Activated naive CD8-positive, alpha-beta T cell treated with anti-CD3 and anti-CD28 coated beads, Interleukin-2, amount 10 ng/mL, durations not matched to agents 7 days and 5 days (primary cell): ENCODE measurements at regions not wholly inside any gene's neighbourhood (a gene's known extent, or its start where the extent isn't known, plus 50 kb on each side); places are given as distances from the start of the nearest gene placed in this dataset.

Experiments
- ATAC-seq: fragments of 150-1000 bp; cut with Tn5 transposase; one replicate; pipeline ENCODE4 v1.10.0; 2021; ENCODE audit warnings: low read depth, moderate library complexity
- POLR2A ChIA-PET: fragments of 350-600 bp; sonication (Branson Sonifier 250); formaldehyde crosslinking; loops from one replicate; lab custom pipeline; 2021; ENCODE audit warnings: antibody characterized with exemption; lab: Charles Lee
- DNase-seq: peaks from one replicate; pipeline ENCODE4 v3.0.0; 2021
- H3K27ac Mint-ChIP-seq: one replicate; pipeline ENCODE4 v1.8.0; 2022; ENCODE audit warnings: mild to moderate bottlenecking, mixed read lengths
- H3K27me3 Mint-ChIP-seq: one replicate; pipeline ENCODE4 v1.8.0; 2022; ENCODE audit warnings: mild to moderate bottlenecking, moderate library complexity, mixed read lengths
- H3K36me3 Mint-ChIP-seq: one replicate; pipeline ENCODE4 v1.8.0; 2021; ENCODE audit warnings: mild to moderate bottlenecking, mixed read lengths
- H3K4me1 Mint-ChIP-seq: one replicate; pipeline ENCODE4 v1.8.0; 2021; ENCODE audit warnings: mixed read lengths
- H3K4me3 Mint-ChIP-seq: one replicate; pipeline ENCODE4 v1.8.0; 2022; ENCODE audit warnings: mild to moderate bottlenecking, moderate library complexity, mixed read lengths
- H3K9me3 Mint-ChIP-seq: one replicate; pipeline ENCODE4 v1.8.0; 2021; ENCODE audit warnings: mixed read lengths

DNA sequence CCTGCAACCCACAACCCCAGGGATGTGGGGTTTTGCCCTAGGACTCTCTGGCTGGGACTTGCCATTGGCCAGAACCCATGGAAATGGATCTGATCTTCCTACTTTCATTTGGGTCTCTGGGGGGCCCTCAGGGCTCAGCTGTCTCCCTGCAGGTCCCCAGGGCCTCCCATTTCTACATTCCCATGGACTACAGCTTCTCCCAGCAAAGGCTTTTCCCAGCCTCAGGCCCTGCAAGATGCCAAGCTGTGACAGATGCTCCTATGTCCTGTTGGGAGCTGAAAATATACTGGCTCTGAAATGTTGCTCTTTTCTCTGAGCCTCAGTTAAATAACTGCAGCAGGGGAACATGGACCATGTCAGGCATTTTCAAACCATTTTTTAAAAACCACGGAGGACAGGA, 99.5 kb upstream of the IGSF21 start:
- Mint-ChIP-seq H3K4me3 (no peak overlapping the region), H3K36me3 (no peaks in the 10 kb centered on the region), H3K27me3 (peaks cover 7% of the 10 kb centered on the region), H3K9me3 (no peaks in the 10 kb centered on the region), H3K4me1 (no peaks in the 10 kb centered on the region), H3K27ac (no peak overlapping the region)
- DNase-seq, result no peak
- POLR2A ChIA-PET, result no interaction called here
- no peak for ATAC-seq

DNA sequence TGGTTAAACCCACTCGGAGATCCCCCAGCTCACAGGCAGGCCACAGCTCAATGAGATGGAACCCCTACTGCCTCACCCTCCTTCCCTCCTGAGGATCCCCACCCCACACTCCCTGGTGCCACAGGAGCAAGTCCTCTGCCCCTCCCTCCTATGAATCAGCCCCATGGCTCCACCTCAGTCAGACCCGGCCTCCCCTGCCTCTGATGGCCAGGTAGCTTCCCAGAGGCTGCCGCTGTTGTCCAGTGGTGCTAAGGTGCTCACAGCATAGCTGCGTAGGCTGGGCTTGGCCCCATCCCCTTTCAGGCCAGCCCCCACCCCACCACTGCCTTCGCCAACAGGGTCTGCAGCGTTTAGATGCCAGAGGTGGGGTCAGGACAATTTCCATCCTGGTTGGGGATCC, 98.5 kb upstream of the IGSF21 start:
- ATAC-seq, result no peak
- Mint-ChIP-seq H3K9me3 (no peaks in the 10 kb centered on the region), H3K36me3 (no peaks in the 10 kb centered on the region), H3K27me3 (peaks cover 7% of the 10 kb centered on the region), H3K27ac (no peak overlapping the region), H3K4me1 (no peaks in the 10 kb centered on the region), H3K4me3 (no peak overlapping the region)
- no peak for DNase-seq
- POLR2A ChIA-PET, result no interaction called here

DNA sequence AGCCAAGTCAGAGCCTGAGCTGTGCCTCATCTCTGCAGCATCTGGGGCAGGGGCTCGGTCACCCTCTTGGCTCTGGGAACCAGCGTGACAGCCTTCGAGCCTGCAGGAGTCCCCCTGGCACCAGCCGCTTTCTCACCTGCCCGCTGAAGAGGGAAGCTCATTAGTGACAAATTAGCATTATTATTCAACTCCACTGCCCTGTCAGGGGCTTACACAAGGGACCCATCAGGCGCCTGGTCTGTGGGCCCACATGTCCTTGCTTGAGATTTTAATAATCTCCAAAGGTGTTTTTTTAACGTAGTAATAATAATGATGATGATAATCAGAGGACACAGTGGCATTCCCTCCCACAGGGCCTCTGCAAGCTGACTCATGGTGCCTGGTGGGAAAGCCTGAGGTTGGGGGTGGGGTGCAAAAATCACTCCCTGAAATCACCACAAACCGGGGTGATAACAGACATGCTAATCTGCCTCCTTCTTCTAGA, 98.1 kb upstream of the IGSF21 start:
- no peaks in the 10 kb centered on the region for H3K36me3 Mint-ChIP-seq
- no peaks in the 10 kb centered on the region for H3K9me3 Mint-ChIP-seq
- no peak for ATAC-seq
- peaks cover 7% of the 10 kb centered on the region for H3K27me3 Mint-ChIP-seq
- no peak overlapping the region for H3K27ac Mint-ChIP-seq
- DNase-seq, result no peak
- H3K4me3 Mint-ChIP-seq, result no peak overlapping the region
- no peaks in the 10 kb centered on the region for H3K4me1 Mint-ChIP-seq
- POLR2A ChIA-PET, result no interaction called here

DNA sequence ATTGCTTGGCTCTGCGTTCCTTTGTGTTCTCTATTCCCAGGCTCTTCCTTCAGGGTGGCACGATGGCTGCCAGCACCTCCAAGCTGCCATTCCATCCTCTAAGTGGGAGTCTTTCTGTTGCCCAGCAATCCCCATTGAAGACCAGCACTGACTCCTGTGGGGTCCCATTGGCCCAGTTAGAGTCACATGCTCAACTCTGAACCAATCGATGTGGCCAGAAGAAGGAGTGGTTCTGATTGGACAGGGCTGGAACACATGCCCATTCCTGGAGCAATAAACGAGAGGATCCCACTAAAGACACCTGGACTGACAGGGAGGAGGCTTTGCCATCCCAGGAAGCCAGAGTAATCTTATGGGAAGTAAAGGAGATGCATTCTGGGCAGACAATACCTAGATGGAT, 97.2 kb upstream of the IGSF21 start:
- no peaks in the 10 kb centered on the region for H3K36me3 Mint-ChIP-seq
- no peak overlapping the region for H3K27ac Mint-ChIP-seq
- POLR2A ChIA-PET, result no interaction called here

DNA sequence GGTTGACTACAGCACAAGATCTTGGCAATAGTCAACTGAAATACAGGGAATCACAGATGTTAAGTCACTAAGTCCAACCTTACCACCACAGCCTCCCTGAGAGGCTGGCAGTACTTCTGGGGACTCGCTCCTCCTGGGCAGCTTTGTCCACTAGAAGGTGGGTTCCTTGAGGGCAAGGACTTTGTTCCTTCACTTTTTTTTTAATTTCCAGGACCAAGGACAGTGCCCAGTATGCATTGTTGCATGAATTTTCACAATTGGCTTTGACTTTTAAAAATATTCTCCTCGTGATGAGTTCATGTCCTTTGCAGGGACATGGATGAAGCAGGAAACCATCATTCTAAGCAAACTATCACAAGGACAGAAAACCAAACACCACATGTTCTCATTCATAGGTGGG, 96.7 kb upstream of the IGSF21 start:
- no peak for ATAC-seq
- no peaks in the 10 kb centered on the region for H3K9me3 Mint-ChIP-seq
- H3K36me3 Mint-ChIP-seq, result no peaks in the 10 kb centered on the region
- peaks cover 7% of the 10 kb centered on the region for H3K27me3 Mint-ChIP-seq
- no peaks in the 10 kb centered on the region for H3K4me1 Mint-ChIP-seq
- H3K27ac Mint-ChIP-seq, result no peak overlapping the region
- H3K4me3 Mint-ChIP-seq, result no peak overlapping the region
- no peak for DNase-seq
- POLR2A ChIA-PET, result no interaction called here

More for the DNA sequence above, 97.2 kb upstream of the IGSF21 start:
- ATAC-seq (no peak), DNase-seq (no peak)
- H3K4me3 Mint-ChIP-seq, result no peak overlapping the region
- H3K9me3 Mint-ChIP-seq, result no peaks in the 10 kb centered on the region
- peaks cover 7% of the 10 kb centered on the region for H3K27me3 Mint-ChIP-seq
- no peaks in the 10 kb centered on the region for H3K4me1 Mint-ChIP-seq

DNA sequence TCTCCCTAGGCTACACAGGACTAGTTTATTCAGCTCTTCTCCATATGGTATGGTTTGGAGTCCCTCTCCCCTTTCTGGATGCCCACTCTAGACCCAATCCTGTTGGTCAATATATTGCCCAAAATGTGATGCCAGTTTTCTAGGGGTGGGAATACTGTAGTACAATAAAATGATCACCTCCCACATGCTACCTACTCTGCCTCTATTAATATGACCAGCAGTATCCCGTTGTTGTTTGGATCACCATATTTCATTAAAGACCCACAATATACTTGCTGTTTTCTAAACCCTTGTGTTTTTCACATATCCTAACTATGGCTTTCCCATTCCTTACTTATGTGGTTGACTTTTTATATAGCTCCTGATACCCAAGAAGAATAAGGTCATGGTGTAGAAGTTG, 95.9 kb upstream of the IGSF21 start:
- DNase-seq, result no peak
- Mint-ChIP-seq H3K4me1 (no peaks in the 10 kb centered on the region), H3K9me3 (no peaks in the 10 kb centered on the region), H3K27me3 (peaks cover 7% of the 10 kb centered on the region), H3K36me3 (no peaks in the 10 kb centered on the region), H3K27ac (no peak overlapping the region), H3K4me3 (no peak overlapping the region)
- POLR2A ChIA-PET, result no interaction called here
- ATAC-seq, result no peak

DNA sequence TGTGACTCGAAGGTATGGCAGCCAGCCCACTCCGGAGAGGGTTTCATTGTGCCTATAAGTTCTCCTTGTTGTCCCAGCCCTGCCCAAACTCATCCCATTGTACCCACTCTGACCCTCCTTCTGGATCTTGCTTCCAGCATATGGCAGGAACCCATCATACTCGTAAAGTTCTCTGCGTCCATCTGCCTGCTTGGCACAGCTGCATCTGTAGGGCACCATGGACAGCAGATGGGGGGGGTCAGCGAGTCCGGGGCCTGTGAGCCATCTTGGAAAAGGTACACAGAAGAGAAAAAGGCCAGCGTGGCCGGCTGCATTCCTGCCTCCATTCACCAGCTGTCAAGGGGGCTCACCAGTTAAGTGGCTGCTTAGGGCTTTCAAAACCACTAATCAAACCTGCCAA, 94.9 kb upstream of the IGSF21 start:
- Mint-ChIP-seq H3K4me3 (no peak overlapping the region), H3K9me3 (no peaks in the 10 kb centered on the region), H3K27ac (no peak overlapping the region), H3K4me1 (no peaks in the 10 kb centered on the region), H3K36me3 (no peaks in the 10 kb centered on the region), H3K27me3 (peaks cover 7% of the 10 kb centered on the region)
- POLR2A ChIA-PET, result no interaction called here
- no peak for DNase-seq
- no peak for ATAC-seq

DNA sequence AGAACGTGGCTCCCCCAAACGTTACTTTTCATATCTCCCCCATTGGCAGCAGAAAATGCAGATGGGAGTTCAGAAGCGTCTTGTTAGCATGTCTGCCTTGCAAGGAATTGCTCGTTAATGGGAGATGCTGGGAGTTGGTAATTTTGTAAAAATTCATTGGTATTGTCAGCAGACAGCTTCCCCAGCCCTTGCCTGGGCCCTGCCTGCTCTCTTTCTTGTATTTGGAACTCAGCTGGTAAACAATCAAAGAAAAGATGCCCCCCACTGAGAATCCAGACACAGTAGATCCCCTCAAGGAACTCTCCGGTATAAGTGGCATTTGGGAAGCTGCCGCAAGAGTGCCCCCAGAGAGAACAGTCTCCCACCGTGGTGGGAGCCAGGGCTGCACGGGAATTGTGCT, 94.4 kb upstream of the IGSF21 start:
- POLR2A ChIA-PET, result no interaction called here
- H3K9me3 Mint-ChIP-seq, result no peaks in the 10 kb centered on the region
- ATAC-seq (no peak), DNase-seq (no peak)
- H3K4me3 Mint-ChIP-seq, result no peak overlapping the region
- H3K27me3 Mint-ChIP-seq, result peaks cover 7% of the 10 kb centered on the region
- H3K4me1 Mint-ChIP-seq, result no peaks in the 10 kb centered on the region
- H3K36me3 Mint-ChIP-seq, result no peaks in the 10 kb centered on the region
- H3K27ac Mint-ChIP-seq, result no peak overlapping the region

DNA sequence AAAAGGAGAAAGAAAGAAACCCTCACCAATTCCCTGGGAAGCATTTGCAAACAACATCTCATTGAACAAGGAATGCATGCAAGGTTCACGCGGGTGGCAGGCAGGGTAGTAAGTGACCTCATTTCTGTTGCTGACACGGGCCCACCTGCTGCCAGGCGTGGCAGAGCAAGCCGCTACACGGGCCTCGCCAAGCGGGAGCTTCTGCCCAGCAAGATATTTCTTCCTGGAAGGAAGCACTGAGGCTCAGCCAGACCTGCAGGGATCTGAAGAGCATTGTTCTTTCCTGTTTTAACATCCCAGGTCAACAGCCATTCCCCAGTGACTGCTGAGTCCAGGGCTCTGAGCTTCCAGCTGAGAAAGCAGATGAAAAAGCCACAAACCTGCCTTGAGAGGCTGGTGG, 91.9 kb upstream of the IGSF21 start:
- H3K9me3 Mint-ChIP-seq, result no peaks in the 10 kb centered on the region
- H3K4me3 Mint-ChIP-seq, result no peak overlapping the region
- ATAC-seq, result no peak
- H3K27me3 Mint-ChIP-seq, result peaks cover 2% of the 10 kb centered on the region
- no peak for DNase-seq
- no peak overlapping the region for H3K27ac Mint-ChIP-seq
- H3K36me3 Mint-ChIP-seq, result no peaks in the 10 kb centered on the region
- POLR2A ChIA-PET, result no interaction called here
- no peaks in the 10 kb centered on the region for H3K4me1 Mint-ChIP-seq

DNA sequence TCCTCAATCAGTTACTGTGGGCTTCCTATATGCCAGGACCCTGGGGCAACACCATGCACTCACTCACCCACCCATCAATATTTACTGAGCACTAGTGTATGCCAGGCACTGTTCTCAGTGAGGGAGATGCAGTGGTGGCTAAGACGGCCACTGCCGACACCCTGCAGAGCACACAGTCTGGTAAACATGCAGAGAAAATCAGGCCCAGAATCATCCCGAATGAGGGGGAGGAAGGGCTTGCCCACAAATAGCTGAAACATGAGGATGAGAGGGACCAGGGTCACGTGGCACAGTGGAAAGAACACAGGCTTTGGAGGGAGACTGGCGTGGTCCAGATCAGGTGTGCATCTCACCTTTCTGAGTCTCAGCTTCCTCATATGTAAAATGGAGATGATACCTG, 89.2 kb upstream of the IGSF21 start:
- no peak overlapping the region for H3K27ac Mint-ChIP-seq
- no peaks in the 10 kb centered on the region for H3K36me3 Mint-ChIP-seq
- no peaks in the 10 kb centered on the region for H3K27me3 Mint-ChIP-seq
- no peaks in the 10 kb centered on the region for H3K9me3 Mint-ChIP-seq
- ATAC-seq (no peak), DNase-seq (no peak)
- H3K4me1 Mint-ChIP-seq, result no peaks in the 10 kb centered on the region
- POLR2A ChIA-PET, result no interaction called here
- H3K4me3 Mint-ChIP-seq, result no peak overlapping the region

DNA sequence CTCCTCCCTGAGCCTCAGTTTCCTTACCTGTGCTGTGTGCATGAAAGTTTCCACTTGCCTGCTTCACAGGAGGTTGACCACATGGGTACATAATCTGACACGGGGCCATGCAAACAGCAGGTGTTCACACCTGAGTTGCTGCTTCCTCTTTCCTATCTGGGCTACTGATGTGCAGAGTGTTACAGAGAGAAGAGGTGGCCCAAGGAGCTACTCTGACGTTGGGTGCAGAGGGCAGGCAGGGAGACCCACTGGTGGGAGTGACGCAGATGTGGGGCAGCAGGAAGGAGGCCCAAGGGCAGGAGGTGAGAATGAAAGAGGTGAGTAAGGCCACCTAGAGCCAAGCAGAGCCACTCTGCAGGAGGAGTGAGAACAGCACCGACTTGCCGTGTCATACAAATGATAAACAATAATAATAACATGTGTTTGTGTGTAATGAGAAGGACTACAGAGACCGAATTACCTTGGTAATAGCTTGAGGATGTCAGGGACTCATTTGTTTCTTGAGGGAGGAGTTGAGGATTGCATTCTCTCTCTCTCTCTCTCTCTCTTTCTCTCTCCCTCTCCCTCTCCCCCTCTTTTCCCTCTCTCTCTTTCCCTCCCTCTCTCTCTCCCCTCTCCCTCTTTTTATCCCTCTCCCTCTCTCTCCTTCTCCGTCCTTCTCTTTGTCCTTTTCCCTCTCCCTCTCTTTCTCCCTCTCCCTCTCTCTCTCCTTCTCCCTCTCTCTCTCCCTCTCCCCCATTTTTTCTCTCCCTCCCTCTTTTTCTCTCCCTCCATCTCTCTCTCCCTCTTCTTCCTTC, 87.4 kb upstream of the IGSF21 start:
- no peak overlapping the region for H3K4me3 Mint-ChIP-seq
- ATAC-seq, result no peak
- H3K27me3 Mint-ChIP-seq, result no peaks in the 10 kb centered on the region
- H3K27ac Mint-ChIP-seq, result no peak overlapping the region
- no peak for DNase-seq
- H3K36me3 Mint-ChIP-seq, result no peaks in the 10 kb centered on the region
- H3K9me3 Mint-ChIP-seq, result no peaks in the 10 kb centered on the region
- POLR2A ChIA-PET, result no interaction called here
- no peaks in the 10 kb centered on the region for H3K4me1 Mint-ChIP-seq

DNA sequence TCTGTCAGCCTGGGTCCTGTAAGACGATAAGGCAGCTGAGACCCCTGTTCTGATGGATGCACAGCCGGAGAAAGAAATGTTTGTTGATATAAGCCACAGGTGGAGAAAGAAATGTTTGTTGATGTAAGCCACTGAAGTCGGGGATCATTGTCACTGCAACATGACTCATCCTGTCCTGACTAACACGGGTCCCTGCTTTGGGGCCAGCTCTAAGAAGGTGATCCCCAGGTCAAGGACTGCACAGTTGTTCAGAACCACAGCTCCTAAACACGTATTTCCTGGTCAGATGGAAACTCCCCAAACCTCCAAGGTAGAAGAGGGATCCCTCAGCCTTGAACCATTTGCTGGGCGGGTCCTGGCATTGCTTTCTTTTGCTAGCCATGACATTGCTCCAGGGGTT, 86.4 kb upstream of the IGSF21 start:
- DNase-seq (no peak), ATAC-seq (no peak)
- Mint-ChIP-seq H3K36me3 (no peaks in the 10 kb centered on the region), H3K27ac (no peak overlapping the region), H3K4me3 (no peak overlapping the region), H3K9me3 (no peaks in the 10 kb centered on the region), H3K27me3 (no peaks in the 10 kb centered on the region), H3K4me1 (no peaks in the 10 kb centered on the region)
- POLR2A ChIA-PET, result no interaction called here

DNA sequence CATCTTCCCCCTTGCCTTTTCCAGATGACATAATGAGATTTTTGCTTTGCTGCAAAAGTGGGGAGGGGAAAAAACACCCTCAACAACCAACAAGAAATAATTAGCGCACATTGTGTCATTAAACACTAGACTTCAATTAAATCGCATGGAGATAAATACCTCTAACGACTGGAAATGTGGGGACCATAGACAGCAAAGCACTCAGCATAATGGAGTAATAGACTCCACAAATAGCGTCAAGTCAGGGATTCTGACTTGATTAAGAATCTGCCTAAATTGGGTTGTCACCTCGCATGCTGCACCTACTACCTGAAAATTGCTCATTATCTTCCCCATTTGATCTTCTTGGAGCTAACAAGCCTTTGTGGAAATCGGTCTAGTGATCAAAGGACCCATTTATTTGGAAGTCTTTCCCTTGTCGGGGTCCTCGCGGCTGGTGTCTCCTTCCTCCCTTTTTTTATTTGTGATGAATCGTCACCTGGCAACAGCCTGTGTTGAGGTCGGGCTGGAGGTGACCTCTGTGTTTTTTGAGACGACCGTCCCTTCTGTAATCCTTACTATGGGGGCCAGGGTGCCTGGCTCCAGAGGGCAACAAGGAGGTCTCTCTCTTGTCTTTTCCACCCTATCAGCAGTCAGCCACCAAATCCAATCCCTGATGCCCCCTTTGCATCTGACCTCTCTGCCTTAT, 75.3 kb upstream of the IGSF21 start:
- H3K9me3 Mint-ChIP-seq, result no peaks in the 10 kb centered on the region
- POLR2A ChIA-PET, result no interaction called here
- no peaks in the 10 kb centered on the region for H3K27me3 Mint-ChIP-seq
- no peak overlapping the region for H3K27ac Mint-ChIP-seq
- H3K4me1 Mint-ChIP-seq, result no peaks in the 10 kb centered on the region
- no peaks in the 10 kb centered on the region for H3K36me3 Mint-ChIP-seq
- ATAC-seq, result no peak
- DNase-seq, result no peak
- no peak overlapping the region for H3K4me3 Mint-ChIP-seq

DNA sequence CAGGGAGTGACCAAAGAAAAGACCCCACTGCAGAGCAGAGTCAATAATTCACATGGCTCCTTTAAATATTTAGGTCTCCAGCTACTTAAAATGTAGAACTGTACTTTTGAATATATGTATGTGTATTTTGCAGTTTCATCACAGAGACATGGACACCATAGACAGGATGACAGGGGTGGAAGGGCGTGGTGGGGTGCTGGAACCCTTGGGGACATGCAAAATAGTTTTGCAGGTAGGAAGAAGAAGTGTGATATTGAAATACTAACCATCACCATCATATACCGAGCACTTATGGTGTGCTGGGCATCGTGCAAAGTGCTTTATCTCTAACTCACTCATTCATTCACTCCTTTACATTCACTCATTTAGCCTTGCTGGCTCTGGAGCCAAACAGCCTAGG, 72.5 kb upstream of the IGSF21 start:
- Mint-ChIP-seq H3K27me3 (no peaks in the 10 kb centered on the region), H3K4me3 (no peak overlapping the region), H3K9me3 (no peaks in the 10 kb centered on the region), H3K27ac (no peak overlapping the region), H3K36me3 (no peaks in the 10 kb centered on the region), H3K4me1 (no peaks in the 10 kb centered on the region)
- ATAC-seq (no peak), DNase-seq (no peak)
- POLR2A ChIA-PET, result no interaction called here
